ENCODE measurements at regions not wholly inside any gene's neighbourhood (a gene's known extent, or its start where the extent isn't known, plus 50 kb on each side); places are given as distances from the start of the nearest gene placed in this dataset.

- intact Hi-C loops (cut with DNase I, micrococcal nuclease) = no loop called here
- H3K27me3 Mint-ChIP-seq = peaks cover 9% of the 10 kb centered on the region
- H3K36me3 Mint-ChIP-seq (ENCODE audit: low read depth) = no peaks in the 10 kb centered on the region
- CTCF ChIA-PET = no interaction called here
- no peak for DNase-seq
- POLR2A ChIA-PET = no interaction called here
- ATAC-seq = no peak
- H3K27ac Mint-ChIP-seq = no peak overlapping the region
- no peak overlapping the region for H3K4me3 Mint-ChIP-seq
- H3K4me1 Mint-ChIP-seq = no peaks in the 10 kb centered on the region
- H3K9me3 Mint-ChIP-seq (ENCODE audit: low read depth) = no peaks in the 10 kb centered on the region
These were observed 264.8 kb upstream of the KLHL29 start for GRCh38 chr2:23120161-23120560.

- Mint-ChIP-seq H3K27ac (no peak overlapping the region), H3K27me3 (peaks cover 2% of the 10 kb centered on the region), H3K4me3 (no peak overlapping the region), H3K4me1 (no peaks in the 10 kb centered on the region), H3K36me3 (ENCODE audit: low read depth) (no peaks in the 10 kb centered on the region), H3K9me3 (ENCODE audit: low read depth) (no peaks in the 10 kb centered on the region)
- POLR2A ChIA-PET = no interaction called here
- DNase-seq = no peak
- no peak for ATAC-seq
- intact Hi-C loops (cut with DNase I, micrococcal nuclease) = no loop called here
- CTCF ChIA-PET = interaction anchor here (0.7 kb wide), 1 partner anchor 131 kb away, joined by 3 read pairs; no protein-coding TSS in a partner anchor
These were observed 262.9 kb upstream of the KLHL29 start for GRCh38 chr2:23121968-23122648.

- no peaks in the 10 kb centered on the region for H3K4me1 Mint-ChIP-seq
- H3K9me3 Mint-ChIP-seq (ENCODE audit: low read depth) = no peaks in the 10 kb centered on the region
- no peak for ATAC-seq
- no peaks in the 10 kb centered on the region for H3K36me3 Mint-ChIP-seq (ENCODE audit: low read depth)
- POLR2A ChIA-PET = no interaction called here
- intact Hi-C loops (cut with DNase I, micrococcal nuclease) = no loop called here
- CTCF ChIA-PET = interaction anchor here (0.7 kb wide), 1 partner anchor 131 kb away, joined by 3 read pairs; no protein-coding TSS in a partner anchor
- peaks cover 2% of the 10 kb centered on the region for H3K27me3 Mint-ChIP-seq
- H3K27ac Mint-ChIP-seq = no peak overlapping the region
- no peak for DNase-seq
- H3K4me3 Mint-ChIP-seq = no peak overlapping the region
These were observed 262.2 kb upstream of the KLHL29 start for GRCh38 chr2:23122681-23123215.

- ATAC-seq (no peak), DNase-seq (no peak)
- ChIA-PET POLR2A (no interaction called here), CTCF (no interaction called here)
- peaks cover 2% of the 10 kb centered on the region for H3K27me3 Mint-ChIP-seq
- no peaks in the 10 kb centered on the region for H3K4me1 Mint-ChIP-seq
- no peaks in the 10 kb centered on the region for H3K36me3 Mint-ChIP-seq (ENCODE audit: low read depth)
- H3K27ac Mint-ChIP-seq = no peak overlapping the region
- H3K9me3 Mint-ChIP-seq (ENCODE audit: low read depth) = no peaks in the 10 kb centered on the region
- intact Hi-C loops (cut with DNase I, micrococcal nuclease) = no loop called here
- no peak overlapping the region for H3K4me3 Mint-ChIP-seq
These were observed 261.3 kb upstream of the KLHL29 start for GRCh38 chr2:23123686-23124085.

GRCh38 chr2:23124214-23124750 is 260.7 kb upstream of the KLHL29 start:
- H3K4me3 Mint-ChIP-seq = no peak overlapping the region
- ATAC-seq (no peak), DNase-seq (no peak)
- POLR2A ChIA-PET = no interaction called here
- intact Hi-C loops (cut with DNase I, micrococcal nuclease) = no loop called here
- no peaks in the 10 kb centered on the region for H3K4me1 Mint-ChIP-seq
- no peaks in the 10 kb centered on the region for H3K9me3 Mint-ChIP-seq (ENCODE audit: low read depth)
- no peak overlapping the region for H3K27ac Mint-ChIP-seq
- H3K27me3 Mint-ChIP-seq = peaks cover 4% of the 10 kb centered on the region
- H3K36me3 Mint-ChIP-seq (ENCODE audit: low read depth) = no peaks in the 10 kb centered on the region
- CTCF ChIA-PET = no interaction called here

GRCh38 chr2:23127465-23127864 is 257.5 kb upstream of the KLHL29 start:
- H3K4me3 Mint-ChIP-seq = no peak overlapping the region
- no peaks in the 10 kb centered on the region for H3K4me1 Mint-ChIP-seq
- no peak overlapping the region for H3K27ac Mint-ChIP-seq
- intact Hi-C loops (cut with DNase I, micrococcal nuclease) = no loop called here
- no peaks in the 10 kb centered on the region for H3K36me3 Mint-ChIP-seq (ENCODE audit: low read depth)
- ChIA-PET CTCF (no interaction called here), POLR2A (no interaction called here)
- peaks cover 4% of the 10 kb centered on the region for H3K27me3 Mint-ChIP-seq
- H3K9me3 Mint-ChIP-seq (ENCODE audit: low read depth) = no peaks in the 10 kb centered on the region
- no peak for DNase-seq
- no peak for ATAC-seq

- H3K36me3 Mint-ChIP-seq (ENCODE audit: low read depth) = no peaks in the 10 kb centered on the region
These were observed 256.2 kb upstream of the KLHL29 start for GRCh38 chr2:23128684-23129292.

GRCh38 chr2:23131066-23131575 is 253.9 kb upstream of the KLHL29 start:
- peaks cover 7% of the 10 kb centered on the region for H3K27me3 Mint-ChIP-seq
- intact Hi-C loops (cut with DNase I, micrococcal nuclease) = no loop called here
- DNase-seq (no peak), ATAC-seq (no peak)
- no peak overlapping the region for H3K27ac Mint-ChIP-seq
- POLR2A ChIA-PET = no interaction called here
- no peaks in the 10 kb centered on the region for H3K36me3 Mint-ChIP-seq (ENCODE audit: low read depth)
- H3K4me3 Mint-ChIP-seq = no peak overlapping the region
- H3K4me1 Mint-ChIP-seq = no peaks in the 10 kb centered on the region
- no peaks in the 10 kb centered on the region for H3K9me3 Mint-ChIP-seq (ENCODE audit: low read depth)
- CTCF ChIA-PET = interaction anchor here (0.8 kb wide), 1 partner anchor 15 kb away, joined by 3 read pairs; no protein-coding TSS in a partner anchor

More at GRCh38 chr2:23128684-23129292, 256.2 kb upstream of the KLHL29 start:
- no peaks in the 10 kb centered on the region for H3K9me3 Mint-ChIP-seq (ENCODE audit: low read depth)
- intact Hi-C loops (cut with DNase I, micrococcal nuclease) = no loop called here
- H3K4me3 Mint-ChIP-seq = no peak overlapping the region
- ATAC-seq (no peak), DNase-seq (no peak)
- POLR2A ChIA-PET = no interaction called here
- CTCF ChIA-PET = no interaction called here
- H3K27me3 Mint-ChIP-seq = peaks cover 2% of the 10 kb centered on the region
- H3K4me1 Mint-ChIP-seq = no peaks in the 10 kb centered on the region
- no peak overlapping the region for H3K27ac Mint-ChIP-seq

- no peaks in the 10 kb centered on the region for H3K36me3 Mint-ChIP-seq (ENCODE audit: low read depth)
- ATAC-seq (no peak), DNase-seq (no peak)
- H3K27me3 Mint-ChIP-seq = peaks cover 7% of the 10 kb centered on the region
- no peak overlapping the region for H3K27ac Mint-ChIP-seq
- H3K9me3 Mint-ChIP-seq (ENCODE audit: low read depth) = no peaks in the 10 kb centered on the region
- H3K4me1 Mint-ChIP-seq = no peaks in the 10 kb centered on the region
- ChIA-PET CTCF (interaction anchor here (0.7 kb wide), 1 partner anchor 67 kb away, joined by 3 read pairs; no protein-coding TSS in a partner anchor), POLR2A (no interaction called here)
- intact Hi-C loops (cut with DNase I, micrococcal nuclease) = no loop called here
- no peak overlapping the region for H3K4me3 Mint-ChIP-seq
These were observed 253.0 kb upstream of the KLHL29 start for GRCh38 chr2:23132000-23132399.

- peaks cover 7% of the 10 kb centered on the region for H3K27me3 Mint-ChIP-seq
- CTCF ChIA-PET = no interaction called here
- intact Hi-C loops (cut with DNase I, micrococcal nuclease) = no loop called here
- no peaks in the 10 kb centered on the region for H3K4me1 Mint-ChIP-seq
- POLR2A ChIA-PET = no interaction called here
- H3K36me3 Mint-ChIP-seq (ENCODE audit: low read depth) = no peaks in the 10 kb centered on the region
- no peak overlapping the region for H3K27ac Mint-ChIP-seq
- H3K4me3 Mint-ChIP-seq = no peak overlapping the region
- H3K9me3 Mint-ChIP-seq (ENCODE audit: low read depth) = no peaks in the 10 kb centered on the region
- ATAC-seq (no peak), DNase-seq (no peak)
These were observed 252.0 kb upstream of the KLHL29 start for GRCh38 chr2:23132823-23133595.

- Mint-ChIP-seq H3K27me3 (peaks cover 5% of the 10 kb centered on the region), H3K4me1 (no peaks in the 10 kb centered on the region), H3K27ac (no peak overlapping the region), H3K36me3 (ENCODE audit: low read depth) (no peaks in the 10 kb centered on the region), H3K9me3 (ENCODE audit: low read depth) (no peaks in the 10 kb centered on the region), H3K4me3 (no peak overlapping the region)
- CTCF ChIA-PET = no interaction called here
- POLR2A ChIA-PET = no interaction called here
- intact Hi-C loops (cut with DNase I, micrococcal nuclease) = no loop called here
- ATAC-seq (no peak), DNase-seq (no peak)
These were observed 250.3 kb upstream of the KLHL29 start for GRCh38 chr2:23134726-23135125.

Data from activated CD4-positive, alpha-beta T cell treated with anti-CD3 and anti-CD28 coated beads for 36 hours (primary cell).